ENCODE measurements at regions not wholly inside any gene's neighbourhood (a gene's known extent, or its start where the extent isn't known, plus 50 kb on each side); places are given as distances from the start of the nearest gene placed in this dataset.

DNA sequence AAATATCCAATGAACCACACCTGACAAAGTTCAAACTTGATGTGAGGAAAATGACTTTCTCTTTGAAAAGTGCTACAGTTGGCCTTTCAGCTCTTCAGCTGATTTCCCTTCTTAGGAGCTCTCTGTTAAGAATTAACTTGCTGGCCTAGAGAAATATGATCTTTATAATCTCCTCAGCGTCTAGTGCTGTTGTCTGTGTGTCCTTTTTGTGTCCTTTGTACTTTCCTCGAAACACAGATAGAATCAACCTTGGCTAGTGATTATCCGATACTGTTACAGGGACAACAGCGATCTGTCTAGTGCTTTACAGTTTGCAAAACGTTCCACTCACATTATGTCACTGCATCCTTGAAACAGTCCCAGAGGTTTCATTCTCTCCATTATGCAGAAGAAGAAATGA lies 162.8 kb upstream of the RMST start:
- Mint-ChIP-seq H3K4me1 (no peaks in the 10 kb centered on the region), H3K27me3 (peaks cover 39% of the 10 kb centered on the region), H3K9me3 (ENCODE audit: insufficient read depth) (peaks cover 10% of the 10 kb centered on the region), H3K4me3 (no peak overlapping the region), H3K27ac (no peak overlapping the region)
- CTCF ChIA-PET, result no interaction called here
- peaks cover 0 to 9% (median 0%) of the 10 kb centered on the region in 4 experiments for H3K27me3 ChIP-seq (replicated peaks in 1 of 4; ENCODE audit: control extremely low read depth in 1 of 4, control insufficient read depth in 3 of 4, insufficient read depth in 4 of 4, low read length in 3 of 4)
- H3K9ac ChIP-seq (ENCODE audit: low read length), result no peak overlapping the region
- ATAC-seq (ENCODE audit: low read depth) (no peak), DNase-seq (no peak)
- H3K9me3 ChIP-seq (ENCODE audit: control extremely low read depth in 1 of 3, control insufficient read depth in 2 of 3, insufficient read depth in 1 of 3, low read length in 2 of 3), result peaks cover 5 to 10% (median 7%) of the 10 kb centered on the region in 3 donors
- no peaks in the 10 kb centered on the region for H3K4me1 ChIP-seq (ENCODE audit: control insufficient read depth in 2 of 2, insufficient read depth in 2 of 2, low read length in 2 of 2)
- H3K79me2 ChIP-seq (ENCODE audit: control insufficient read depth, insufficient read depth, low read length), result no peaks in the 10 kb centered on the region
- no peak overlapping the region for H3K27ac ChIP-seq (ENCODE audit: low read length in 2 of 2)
- H3K4me3 ChIP-seq (ENCODE audit: control extremely low read depth in 1 of 5, extremely low read depth in 1 of 5, insufficient read depth in 1 of 5, low read depth in 2 of 5, low read length in 4 of 5), result no peak overlapping the region
- no peak overlapping the region for H3K4me2 ChIP-seq (replicated peaks; ENCODE audit: low read depth, low read length, poor library complexity, severe bottlenecking)
- POLR2A ChIA-PET, result no interaction called here
- H3K36me3 ChIP-seq (replicated peaks in 1 of 2; ENCODE audit: control extremely low read depth in 1 of 2, control insufficient read depth in 1 of 2, extremely low read depth in 1 of 2, insufficient read depth in 2 of 2, low read length in 1 of 2), result no peaks in the 10 kb centered on the region
- no peaks in the 10 kb centered on the region for H4K20me1 ChIP-seq (ENCODE audit: control insufficient read depth, insufficient read depth, low read length, poor library complexity, severe bottlenecking)
- no peak overlapping the region for H2AFZ ChIP-seq (ENCODE audit: insufficient read depth, low read depth, low read length, poor library complexity, severe bottlenecking)
- no peak for TF ChIP-seq EZH2 (IDR thresholded peaks at IDR 0.05; ENCODE audit: borderline replicate concordance, insufficient read depth, low read depth, low read length, poor library complexity, severe bottlenecking)
- TF ChIP-seq, protein P1, sequence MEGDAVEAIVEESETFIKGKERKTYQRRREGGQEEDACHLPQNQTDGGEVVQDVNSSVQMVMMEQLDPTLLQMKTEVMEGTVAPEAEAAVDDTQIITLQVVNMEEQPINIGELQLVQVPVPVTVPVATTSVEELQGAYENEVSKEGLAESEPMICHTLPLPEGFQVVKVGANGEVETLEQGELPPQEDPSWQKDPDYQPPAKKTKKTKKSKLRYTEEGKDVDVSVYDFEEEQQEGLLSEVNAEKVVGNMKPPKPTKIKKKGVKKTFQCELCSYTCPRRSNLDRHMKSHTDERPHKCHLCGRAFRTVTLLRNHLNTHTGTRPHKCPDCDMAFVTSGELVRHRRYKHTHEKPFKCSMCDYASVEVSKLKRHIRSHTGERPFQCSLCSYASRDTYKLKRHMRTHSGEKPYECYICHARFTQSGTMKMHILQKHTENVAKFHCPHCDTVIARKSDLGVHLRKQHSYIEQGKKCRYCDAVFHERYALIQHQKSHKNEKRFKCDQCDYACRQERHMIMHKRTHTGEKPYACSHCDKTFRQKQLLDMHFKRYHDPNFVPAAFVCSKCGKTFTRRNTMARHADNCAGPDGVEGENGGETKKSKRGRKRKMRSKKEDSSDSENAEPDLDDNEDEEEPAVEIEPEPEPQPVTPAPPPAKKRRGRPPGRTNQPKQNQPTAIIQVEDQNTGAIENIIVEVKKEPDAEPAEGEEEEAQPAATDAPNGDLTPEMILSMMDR (IDR thresholded peaks at IDR 0.05), result no peak
- 63% methylated on average over 2 of the region's 5 CpGs for WGBS (ENCODE audit: insufficient coverage)
- intact Hi-C loops (cut with micrococcal nuclease), result loop anchor here (10.0 kb wide), 1 partner anchor 1095 kb away; no protein-coding TSS in a partner anchor

DNA sequence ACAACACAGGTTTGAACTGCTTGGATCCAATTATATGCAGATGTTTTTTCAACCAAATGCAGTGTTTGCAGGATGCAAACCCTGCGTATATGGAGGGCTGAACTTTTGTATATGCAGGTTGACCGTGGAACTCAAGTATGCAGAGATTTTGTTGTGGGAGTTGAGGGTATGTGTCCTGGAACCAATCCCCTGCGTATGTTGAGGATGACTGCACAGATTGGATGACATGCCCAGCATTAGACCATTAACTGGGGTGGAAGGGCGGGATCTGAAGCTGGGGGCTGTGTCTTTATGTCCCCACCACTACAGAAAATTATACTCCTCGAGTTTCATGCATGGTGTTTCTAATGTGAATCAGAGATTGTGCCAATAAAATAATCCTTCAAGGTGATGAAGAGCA lies 162.2 kb upstream of the RMST start:
- no peak overlapping the region for H3K27ac Mint-ChIP-seq
- H3K27me3 Mint-ChIP-seq, result peaks cover 39% of the 10 kb centered on the region
- peaks cover 0 to under 1% of the 10 kb centered on the region in 2 donors for H3K4me1 ChIP-seq (ENCODE audit: control insufficient read depth in 2 of 2, insufficient read depth in 2 of 2, low read length in 2 of 2)
- CTCF ChIA-PET, result interaction anchor here (0.6 kb wide), 1 partner anchor 9 kb away, joined by 3 read pairs; no protein-coding TSS in a partner anchor
- H3K4me3 Mint-ChIP-seq, result no peak overlapping the region
- H3K9ac ChIP-seq (ENCODE audit: low read length), result no peak overlapping the region
- POLR2A ChIA-PET, result no interaction called here
- intact Hi-C loops (cut with micrococcal nuclease), result loop anchor here (10.0 kb wide), 1 partner anchor 1094 kb away; no protein-coding TSS in a partner anchor
- H4K20me1 ChIP-seq (ENCODE audit: control insufficient read depth, insufficient read depth, low read length, poor library complexity, severe bottlenecking), result no peaks in the 10 kb centered on the region
- ATAC-seq (ENCODE audit: low read depth), result no peak
- peaks cover 0 to 9% (median 0%) of the 10 kb centered on the region in 4 experiments for H3K27me3 ChIP-seq (replicated peaks in 1 of 4; ENCODE audit: control extremely low read depth in 1 of 4, control insufficient read depth in 3 of 4, insufficient read depth in 4 of 4, low read length in 3 of 4)
- no peaks in the 10 kb centered on the region for H3K79me2 ChIP-seq (ENCODE audit: control insufficient read depth, insufficient read depth, low read length)
- no peak overlapping the region for H3K4me3 ChIP-seq (ENCODE audit: control extremely low read depth in 1 of 5, extremely low read depth in 1 of 5, insufficient read depth in 1 of 5, low read depth in 2 of 5, low read length in 4 of 5)
- WGBS (ENCODE audit: insufficient coverage), result 89% methylated on average over 2 of the region's 5 CpGs
- peaks cover 1 to 4% (median 2%) of the 10 kb centered on the region in 3 donors for H3K9me3 ChIP-seq (ENCODE audit: control extremely low read depth in 1 of 3, control insufficient read depth in 2 of 3, insufficient read depth in 1 of 3, low read length in 2 of 3)
- H3K4me2 ChIP-seq (replicated peaks; ENCODE audit: low read depth, low read length, poor library complexity, severe bottlenecking), result no peak overlapping the region
- H3K9me3 Mint-ChIP-seq (ENCODE audit: insufficient read depth), result peaks cover 5% of the 10 kb centered on the region
- peaks cover 3% of the 10 kb centered on the region for H3K4me1 Mint-ChIP-seq
- DNase-seq, result no peak
- no peak overlapping the region for H3K27ac ChIP-seq (ENCODE audit: low read length in 2 of 2)
- H3K36me3 ChIP-seq (replicated peaks in 1 of 2; ENCODE audit: control extremely low read depth in 1 of 2, control insufficient read depth in 1 of 2, extremely low read depth in 1 of 2, insufficient read depth in 2 of 2, low read length in 1 of 2), result no peaks in the 10 kb centered on the region
- no peak overlapping the region for H2AFZ ChIP-seq (ENCODE audit: insufficient read depth, low read depth, low read length, poor library complexity, severe bottlenecking)
- TF ChIP-seq, protein P1 (IDR thresholded peaks at IDR 0.05), result no peak
- TF ChIP-seq EZH2 (IDR thresholded peaks at IDR 0.05; ENCODE audit: borderline replicate concordance, insufficient read depth, low read depth, low read length, poor library complexity, severe bottlenecking), result no peak

All from B cell (primary cell).